ENCODE measurements at regions not wholly inside any gene's neighbourhood (a gene's known extent, or its start where the extent isn't known, plus 50 kb on each side); places are given as distances from the start of the nearest gene placed in this dataset.

GRCh38 chr6:80742481-80742880 is 636.0 kb downstream of the BCKDHB start:
- intact Hi-C loops (cut with micrococcal nuclease), result loop anchor here (1.0 to 10.0 kb wide), 4 partner anchors 138 to 1010 kb away; partner anchors contain the start of gene TENT5A
- peak; percentile 58 for TF ChIP-seq CTCF (IDR thresholded peaks at IDR 0.05; ENCODE audit: unreplicated experiment)
- Mint-ChIP-seq H3K4me1 (ENCODE audit: insufficient read depth, unreplicated experiment) (no peaks in the 10 kb centered on the region), H3K4me3 (ENCODE audit: unreplicated experiment) (no peak overlapping the region), H3K36me3 (ENCODE audit: insufficient read depth, unreplicated experiment) (no peaks in the 10 kb centered on the region), H3K27ac (ENCODE audit: low read depth, unreplicated experiment) (no peak overlapping the region), H3K9me3 (ENCODE audit: unreplicated experiment) (peaks cover 12% of the 10 kb centered on the region), H3K27me3 (ENCODE audit: insufficient read depth, unreplicated experiment) (no peaks in the 10 kb centered on the region)
- ChIA-PET POLR2A (interaction anchor here (0.5 to 0.7 kb wide), 2 partner anchors 117 to 985 kb away, joined by 3 read pairs; no protein-coding TSS in a partner anchor), CTCF (interaction anchor here (0.5 to 1.7 kb wide), 22 partner anchors 9 to 1239 kb away, joined by 3 to 4 read pairs (median 3); no protein-coding TSS in a partner anchor)
- peak; percentile 47 for DNase-seq (ENCODE audit: unreplicated experiment)
- no TSS peak for BruUV-seq (replicated peaks)

- ChIA-PET POLR2A (no interaction called here), CTCF (interaction anchor here (1.0 kb wide), 1 partner anchor 96 kb away, joined by 3 read pairs; no protein-coding TSS in a partner anchor)
- Mint-ChIP-seq H3K36me3 (ENCODE audit: insufficient read depth, unreplicated experiment) (no peaks in the 10 kb centered on the region), H3K27ac (ENCODE audit: low read depth, unreplicated experiment) (no peak overlapping the region), H3K27me3 (ENCODE audit: insufficient read depth, unreplicated experiment) (no peaks in the 10 kb centered on the region), H3K4me1 (ENCODE audit: insufficient read depth, unreplicated experiment) (no peaks in the 10 kb centered on the region), H3K4me3 (ENCODE audit: unreplicated experiment) (no peak overlapping the region), H3K9me3 (ENCODE audit: unreplicated experiment) (no peaks in the 10 kb centered on the region)
- intact Hi-C loops (cut with micrococcal nuclease), result loop anchor here (10.0 kb wide), 1 partner anchor 599 kb away; no protein-coding TSS in a partner anchor
- no peak for DNase-seq (ENCODE audit: unreplicated experiment)
- no peak for TF ChIP-seq CTCF (IDR thresholded peaks at IDR 0.05; ENCODE audit: unreplicated experiment)
- BruUV-seq (replicated peaks), result no TSS peak
These were observed 627.2 kb downstream of the BCKDHB start for GRCh38 chr6:80733641-80734040.

GRCh38 chr6:80728830-80729229 is 622.4 kb downstream of the BCKDHB start:
- POLR2A ChIA-PET, result no interaction called here
- DNase-seq (ENCODE audit: unreplicated experiment), result no peak
- H3K36me3 Mint-ChIP-seq (ENCODE audit: insufficient read depth, unreplicated experiment), result no peaks in the 10 kb centered on the region

More at GRCh38 chr6:80728830-80729229, 622.4 kb downstream of the BCKDHB start:
- no TSS peak for BruUV-seq (replicated peaks)
- no peak overlapping the region for H3K4me3 Mint-ChIP-seq (ENCODE audit: unreplicated experiment)
- no peak for TF ChIP-seq CTCF (IDR thresholded peaks at IDR 0.05; ENCODE audit: unreplicated experiment)
- CTCF ChIA-PET, result no interaction called here
- H3K27me3 Mint-ChIP-seq (ENCODE audit: insufficient read depth, unreplicated experiment), result no peaks in the 10 kb centered on the region
- H3K4me1 Mint-ChIP-seq (ENCODE audit: insufficient read depth, unreplicated experiment), result no peaks in the 10 kb centered on the region
- intact Hi-C loops (cut with micrococcal nuclease), result no loop called here
- no peaks in the 10 kb centered on the region for H3K9me3 Mint-ChIP-seq (ENCODE audit: unreplicated experiment)
- no peak overlapping the region for H3K27ac Mint-ChIP-seq (ENCODE audit: low read depth, unreplicated experiment)

Measured in MCF 10A (cell line).